Mesenchymal stem cell (in vitro differentiated cells and primary cell): ENCODE measurements at regions not wholly inside any gene's neighbourhood (a gene's known extent, or its start where the extent isn't known, plus 50 kb on each side); places are given as distances from the start of the nearest gene placed in this dataset.

Experiments used
- DNase-seq: peaks from one replicate; pipeline ENCODE4 v3.0.0-alpha.2; 2013
- H2AFZ ChIP-seq: one replicate; pipeline ENCODE4 v1.6.1; 2013; ENCODE audit warnings: low read depth, mild to moderate bottlenecking, control low read depth, inconsistent platforms, low read length, moderate library complexity
- H2AK5ac ChIP-seq: 2 replicates; pipeline ENCODE4 v1.6.1; 2013; ENCODE audit warnings: low read length, moderate library complexity, mild to moderate bottlenecking, inconsistent platforms; ENCODE audit not compliant: severe bottlenecking
- H2BK120ac ChIP-seq: one replicate; pipeline ENCODE4 v1.6.1; 2013; ENCODE audit warnings: low read depth, mild to moderate bottlenecking, inconsistent platforms, low read length, moderate library complexity
- H2BK12ac ChIP-seq, 2 experiments: one replicate each; pipeline ENCODE4 v1.6.1; 2013; ENCODE audit warnings: inconsistent platforms in 2 of 2, low read length in 2 of 2, mild to moderate bottlenecking in 2 of 2, moderate library complexity in 2 of 2, control low read depth in 1 of 2
- H2BK15ac ChIP-seq: one replicate; pipeline ENCODE4 v1.6.1; 2013; ENCODE audit warnings: mild to moderate bottlenecking, low read depth, inconsistent platforms; ENCODE audit not compliant: poor library complexity, severe bottlenecking
- H2BK5ac ChIP-seq: 2 replicates; pipeline ENCODE4 v1.6.1; 2013; ENCODE audit warnings: low read depth, mild to moderate bottlenecking, low read length, control low read depth, inconsistent platforms; ENCODE audit not compliant: poor library complexity, severe bottlenecking
- H3K14ac ChIP-seq, 2 experiments: one replicate each; pipeline ENCODE4 v1.6.1; 2013; ENCODE audit warnings: inconsistent platforms in 2 of 2, low read length in 2 of 2, control low read depth in 1 of 2, mild to moderate bottlenecking in 1 of 2, moderate library complexity in 1 of 2
- H3K18ac ChIP-seq, 2 experiments: one replicate each; pipeline ENCODE4 v1.6.1; 2013; ENCODE audit warnings: inconsistent platforms in 2 of 2, low read length in 2 of 2, control low read depth in 1 of 2, low read depth in 1 of 2, mild to moderate bottlenecking in 1 of 2
- H3K23ac ChIP-seq, 2 experiments: one replicate each; pipeline ENCODE4 v1.6.1; 2013; ENCODE audit warnings: inconsistent platforms in 2 of 2, low read length in 2 of 2, mild to moderate bottlenecking in 2 of 2, moderate library complexity in 2 of 2, control low read depth in 1 of 2
- H3K27ac ChIP-seq: 2 replicates; pipeline ENCODE4 v1.5.1; 2013; ENCODE audit warnings: mild to moderate bottlenecking, moderate library complexity, low read length, control low read depth, inconsistent platforms; ENCODE audit not compliant: poor library complexity, severe bottlenecking
- H3K27me3 ChIP-seq, 2 experiments: 2 replicates each; pipeline versions ENCODE4 v1.6.1 to v1.7.0; 2013; ENCODE audit warnings: low read length in 2 of 2, mild to moderate bottlenecking in 2 of 2, moderate library complexity in 2 of 2, control low read depth in 1 of 2, inconsistent platforms in 1 of 2; ENCODE audit not compliant: control insufficient read depth in 1 of 2, insufficient read depth in 1 of 2
- H3K36me3 ChIP-seq, 2 experiments: 2 replicates each; pipeline versions ENCODE4 v1.6.1 to v1.7.0; 2013; ENCODE audit warnings: low read length in 2 of 2, control low read depth in 1 of 2, inconsistent platforms in 1 of 2, low read depth in 1 of 2, mild to moderate bottlenecking in 1 of 2; ENCODE audit not compliant: insufficient read depth in 2 of 2, control insufficient read depth in 1 of 2
- H3K4ac ChIP-seq, 2 experiments: one replicate each; pipeline ENCODE4 v1.6.1; 2013; ENCODE audit warnings: inconsistent platforms in 2 of 2, low read length in 2 of 2, mild to moderate bottlenecking in 2 of 2, moderate library complexity in 2 of 2, control low read depth in 1 of 2, low read depth in 1 of 2
- H3K4me1 ChIP-seq: 2 replicates; pipeline ENCODE4 v1.6.1; 2013; ENCODE audit warnings: low read depth, low read length, control low read depth; ENCODE audit not compliant: control insufficient read depth, insufficient read depth
- H3K4me2 ChIP-seq: 2 replicates; pipeline ENCODE4 v1.6.1; 2013; ENCODE audit warnings: low read length, mild to moderate bottlenecking, inconsistent platforms; ENCODE audit not compliant: poor library complexity, severe bottlenecking
- H3K4me3 ChIP-seq, 2 experiments: 2 replicates each; pipeline versions ENCODE4 v1.5.1 to v1.7.0; 2013; ENCODE audit warnings: low read length in 2 of 2, mild to moderate bottlenecking in 2 of 2, control low read depth in 1 of 2, low read depth in 1 of 2; ENCODE audit not compliant: insufficient read depth in 1 of 2
- H3K79me1 ChIP-seq: replicated peaks from 2 replicates; pipeline ENCODE4 v1.6.1; 2013; ENCODE audit warnings: mild to moderate bottlenecking, control low read depth, low read length, inconsistent platforms; ENCODE audit not compliant: poor library complexity, severe bottlenecking
- H3K9ac ChIP-seq: 2 replicates; pipeline ENCODE4 v1.7.0; 2013; ENCODE audit warnings: mild to moderate bottlenecking, low read length, moderate library complexity
- H3K9me3 ChIP-seq: 2 replicates; pipeline ENCODE4 v1.7.0; 2013; ENCODE audit warnings: mild to moderate bottlenecking, low read length; ENCODE audit not compliant: control insufficient read depth
- H4K8ac ChIP-seq: one replicate; pipeline ENCODE4 v1.6.1; 2013; ENCODE audit warnings: inconsistent platforms, mild to moderate bottlenecking, low read length, moderate library complexity
- H4K91ac ChIP-seq: one replicate; pipeline ENCODE4 v1.6.1; 2013; ENCODE audit warnings: mild to moderate bottlenecking, low read length, inconsistent platforms
- WGBS: methylation state at CpG from one replicate; pipeline ENCODE4 v1.1.7; 2013; ENCODE audit warnings: mixed read lengths; 5-methylcytosine and 5-hydroxymethylcytosine counted together

GRCh38 chr2:65532937-65533336 is 100.5 kb upstream of the SPRED2 start:
- Histone ChIP-seq H3K4me2 (no peak overlapping the region), H2BK5ac (no peak overlapping the region)
- 89% methylated on average over 4 of the region's 4 CpGs for WGBS

GRCh38 chr2:65532326-65532725 is 99.9 kb upstream of the SPRED2 start:
- Histone ChIP-seq H3K9me3 (no peaks in the 10 kb centered on the region), H2AFZ (no peak overlapping the region), H3K36me3 (no peaks in the 10 kb centered on the region), H2BK5ac (no peak overlapping the region), H2BK12ac (no peak overlapping the region), H3K4me2 (no peak overlapping the region), H2BK15ac (no peak overlapping the region), H3K4me1 (peaks cover 1% of the 10 kb centered on the region), H3K27me3 (no peaks in the 10 kb centered on the region), H3K79me1 (no peaks in the 10 kb centered on the region), H2BK120ac (no peak overlapping the region), H3K4ac (no peak overlapping the region), H4K8ac (no peak overlapping the region), H4K91ac (no peak overlapping the region), H3K14ac (no peak overlapping the region), H3K23ac (no peak overlapping the region), H2AK5ac (no peak overlapping the region), H3K9ac (no peak overlapping the region), H3K18ac (no peak overlapping the region), H3K27ac (no peak overlapping the region), H3K4me3 (no peak overlapping the region)
- 96% methylated on average over 3 of the region's 3 CpGs for WGBS
- DNase-seq = no peak

More at GRCh38 chr2:65532937-65533336, 100.5 kb upstream of the SPRED2 start:
- Histone ChIP-seq H3K27me3 (no peaks in the 10 kb centered on the region), H3K9me3 (no peaks in the 10 kb centered on the region), H2AFZ (no peak overlapping the region), H3K4me3 (no peak overlapping the region), H2BK120ac (no peak overlapping the region), H3K79me1 (no peaks in the 10 kb centered on the region), H3K36me3 (no peaks in the 10 kb centered on the region), H2AK5ac (no peak overlapping the region), H3K4me1 (peaks cover 1% of the 10 kb centered on the region), H4K91ac (no peak overlapping the region), H4K8ac (no peak overlapping the region), H3K27ac (no peak overlapping the region), H3K14ac (no peak overlapping the region), H2BK15ac (peak overlapping the region; percentile 77), H2BK12ac (no peak overlapping the region), H3K18ac (no peak overlapping the region), H3K9ac (no peak overlapping the region), H3K23ac (no peak overlapping the region), H3K4ac (no peak overlapping the region)
- DNase-seq = no peak

- Histone ChIP-seq H2AK5ac (no peak overlapping the region), H3K9ac (no peak overlapping the region), H2BK120ac (no peak overlapping the region), H2BK12ac (peak overlapping the region in 1 of 2 experiments; percentile 69), H4K91ac (no peak overlapping the region), H3K4me1 (peaks cover 1% of the 10 kb centered on the region), H2AFZ (no peak overlapping the region), H3K4me2 (no peak overlapping the region), H3K4me3 (no peak overlapping the region), H3K27ac (no peak overlapping the region), H3K14ac (no peak overlapping the region), H2BK15ac (no peak overlapping the region), H4K8ac (no peak overlapping the region), H3K18ac (no peak overlapping the region), H3K79me1 (no peaks in the 10 kb centered on the region), H3K27me3 (no peaks in the 10 kb centered on the region), H3K36me3 (no peaks in the 10 kb centered on the region), H2BK5ac (no peak overlapping the region), H3K23ac (no peak overlapping the region), H3K4ac (no peak overlapping the region), H3K9me3 (no peaks in the 10 kb centered on the region)
- WGBS = 90% methylated on average over 5 of the region's 5 CpGs
- peak; percentile 46 for DNase-seq
Observed at GRCh38 chr2:65530547-65531320, 98.3 kb upstream of the SPRED2 start.

- Histone ChIP-seq H3K27me3 (no peaks in the 10 kb centered on the region), H3K4me3 (no peak overlapping the region), H3K36me3 (no peaks in the 10 kb centered on the region), H3K27ac (no peak overlapping the region), H2BK120ac (no peak overlapping the region), H3K9me3 (no peaks in the 10 kb centered on the region), H3K14ac (no peak overlapping the region), H4K91ac (no peak overlapping the region), H3K9ac (no peak overlapping the region), H3K18ac (no peak overlapping the region), H3K4me2 (no peak overlapping the region), H4K8ac (no peak overlapping the region), H3K23ac (no peak overlapping the region), H2AK5ac (no peak overlapping the region), H3K4me1 (peaks cover 1% of the 10 kb centered on the region), H2BK15ac (no peak overlapping the region), H2BK12ac (no peak overlapping the region), H3K79me1 (no peaks in the 10 kb centered on the region), H2AFZ (no peak overlapping the region), H3K4ac (no peak overlapping the region), H2BK5ac (no peak overlapping the region)
- no peak for DNase-seq
- 98% methylated on average over 5 of the region's 5 CpGs for WGBS
Observed at GRCh38 chr2:65529419-65529818, 97.0 kb upstream of the SPRED2 start.
